IMR-90 (cell line): ENCODE measurements at regions not wholly inside any gene's neighbourhood (a gene's known extent, or its start where the extent isn't known, plus 50 kb on each side); places are given as distances from the start of the nearest gene placed in this dataset.

Experiments
- ATAC-seq: fragments of 200-7000 bp; cut with Tn5 transposase; 2 replicates; pipeline ENCODE4 v1.9.1; 2020; ENCODE audit warnings: low read depth, mild to moderate bottlenecking, moderate library complexity
- BruUV-seq: library from RNA; stranded (reverse); fragments of 400-500 nt; replicated peaks from 2 replicates; lab custom pipeline; 2021; lab: Mats Ljungman, UMichigan
- CTCF ChIA-PET: fragments of 300-600 bp; formaldehyde crosslinking; extraction: SDS; loops from one replicate; lab custom pipeline; 2021; ENCODE audit warnings: antibody characterized with exemption; lab: Yijun Ruan, JAX
- POLR2A ChIA-PET: fragments of 300-600 bp; sonication (Branson Sonifier 250); formaldehyde crosslinking; loops from one replicate; lab custom pipeline; 2022; ENCODE audit warnings: antibody characterized with exemption; ENCODE audit not compliant: unreplicated experiment; lab: Charles Lee
- DNase-seq: peaks from one replicate; pipeline ENCODE4 v3.0.0; 2013
- H2AFZ ChIP-seq: replicated peaks from 2 replicates; pipeline ENCODE3; 2013; ENCODE audit warnings: low read length, mild to moderate bottlenecking; ENCODE audit not compliant: poor library complexity
- H2AK5ac ChIP-seq: 2 replicates; pipeline ENCODE4 v1.6.1; 2013; ENCODE audit warnings: low read depth, low read length, inconsistent platforms
- H2AK9ac ChIP-seq: replicated peaks from 2 replicates; pipeline ENCODE3; 2013; ENCODE audit warnings: mild to moderate bottlenecking, low read depth, low read length, moderate library complexity; ENCODE audit not compliant: poor library complexity
- H2BK120ac ChIP-seq: 2 replicates; pipeline ENCODE4 v1.6.1; 2013; ENCODE audit warnings: low read depth, low read length, inconsistent platforms
- H2BK15ac ChIP-seq: 3 replicates; pipeline ENCODE4 v1.6.1; 2013; ENCODE audit warnings: low read depth, low read length, inconsistent platforms
- H2BK20ac ChIP-seq: 2 replicates; pipeline ENCODE4 v1.6.1; 2013; ENCODE audit warnings: low read depth, mild to moderate bottlenecking, inconsistent platforms, low read length, moderate library complexity
- H2BK5ac ChIP-seq: 2 replicates; pipeline ENCODE4 v1.6.1; 2013; ENCODE audit warnings: mild to moderate bottlenecking, low read depth, low read length, inconsistent platforms; ENCODE audit not compliant: poor library complexity, severe bottlenecking
- H3K14ac ChIP-seq: replicated peaks from 2 replicates; pipeline ENCODE4 v1.6.1; 2013; ENCODE audit warnings: low read depth, low read length, inconsistent platforms
- H3K18ac ChIP-seq: 2 replicates; pipeline ENCODE4 v1.6.1; 2013; ENCODE audit warnings: low read depth, low read length, control low read depth
- H3K23ac ChIP-seq: 2 replicates; pipeline ENCODE4 v1.6.1; 2013; ENCODE audit warnings: low read depth, low read length, inconsistent platforms
- H3K27ac ChIP-seq: 2 replicates; pipeline ENCODE4 v1.5.1; 2013; ENCODE audit warnings: mild to moderate bottlenecking, control low read depth, low read length; ENCODE audit not compliant: insufficient read depth
- H3K27me3 ChIP-seq: 2 replicates; pipeline ENCODE4 v1.6.1; 2013; ENCODE audit warnings: low read length; ENCODE audit not compliant: control insufficient read depth, insufficient read depth
- H3K36me3 ChIP-seq: 2 replicates; pipeline ENCODE4 v1.6.1; 2013; ENCODE audit warnings: low read length, mixed read lengths; ENCODE audit not compliant: control insufficient read depth, insufficient read depth
- H3K4ac ChIP-seq: 2 replicates; pipeline ENCODE4 v1.6.1; 2013; ENCODE audit warnings: low read depth, low read length, inconsistent platforms
- H3K4me1 ChIP-seq: 2 replicates; pipeline ENCODE4 v1.6.1; 2013; ENCODE audit warnings: low read length, mixed read lengths; ENCODE audit not compliant: control insufficient read depth, insufficient read depth
- H3K4me2 ChIP-seq: 2 replicates; pipeline ENCODE4 v1.6.1; 2013; ENCODE audit warnings: low read depth, mild to moderate bottlenecking, control low read depth, low read length, moderate library complexity
- H3K4me3 ChIP-seq: 2 replicates; pipeline ENCODE4 v1.5.1; 2013; ENCODE audit warnings: low read depth, mild to moderate bottlenecking, control low read depth, low read length, moderate library complexity; ENCODE audit not compliant: insufficient read depth
- H3K56ac ChIP-seq: 2 replicates; pipeline ENCODE4 v1.6.1; 2013; ENCODE audit warnings: low read length, inconsistent platforms; ENCODE audit not compliant: insufficient read depth; ENCODE audit errors: extremely low read depth
- H3K79me1 ChIP-seq, 2 experiments: 2 replicates each; pipeline ENCODE4 v1.6.1; 2013; ENCODE audit warnings: low read length in 2 of 2, inconsistent platforms in 1 of 2, low read depth in 1 of 2
- H3K9ac ChIP-seq: 2 replicates; pipeline ENCODE4 v1.6.1; 2013; ENCODE audit warnings: low read depth, low read length, control low read depth
- H3K9me1 ChIP-seq: 2 replicates; pipeline ENCODE4 v1.6.1; 2013; ENCODE audit warnings: low read length, inconsistent platforms; ENCODE audit not compliant: insufficient read depth
- H3K9me3 ChIP-seq: 2 replicates; pipeline ENCODE4 v1.6.1; 2013; ENCODE audit warnings: low read length; ENCODE audit not compliant: control insufficient read depth, insufficient read depth
- H4K20me1 ChIP-seq: 2 replicates; pipeline ENCODE4 v1.6.1; 2013; ENCODE audit warnings: low read length, inconsistent platforms; ENCODE audit not compliant: insufficient read depth
- H4K5ac ChIP-seq: 2 replicates; pipeline ENCODE4 v1.6.1; 2013; ENCODE audit warnings: mild to moderate bottlenecking, low read depth, low read length, control low read depth
- H4K8ac ChIP-seq, 2 experiments: 2 replicates each; pipeline ENCODE4 v1.6.1; 2013; ENCODE audit warnings: low read depth in 2 of 2, low read length in 2 of 2, control low read depth in 1 of 2, inconsistent platforms in 1 of 2
- H4K91ac ChIP-seq: 2 replicates; pipeline ENCODE4 v1.6.1; 2013; ENCODE audit warnings: low read depth, low read length, inconsistent platforms; ENCODE audit not compliant: insufficient read depth
- BHLHE40 ChIP-seq: fragments of 150-350 bp; IDR thresholded peaks from 2 replicates; pipeline ENCODE4 v1.6.1; 2016; ENCODE audit warnings: mild to moderate bottlenecking, low read depth, low read length
- CEBPB ChIP-seq: IDR thresholded peaks from 2 replicates; pipeline ENCODE4 v1.6.1; 2012; ENCODE audit warnings: low read depth, low read length, improper control_type of control experiment
- FOS ChIP-seq: fragments of 150-350 bp; IDR thresholded peaks from 2 replicates; pipeline ENCODE4 v1.6.1; 2016; ENCODE audit warnings: low read depth, low read length
- MAZ ChIP-seq: IDR thresholded peaks from 2 replicates; pipeline ENCODE4 v1.6.1; 2012; ENCODE audit warnings: low read depth, mild to moderate bottlenecking, low read length, improper control_type of control experiment, moderate library complexity, borderline replicate concordance
- MXI1 ChIP-seq: IDR thresholded peaks from 2 replicates; pipeline ENCODE4 v1.6.1; 2012; ENCODE audit warnings: low read depth, mild to moderate bottlenecking, low read length, moderate library complexity, borderline replicate concordance
- NFE2L2 ChIP-seq: fragments of 150-350 bp; IDR thresholded peaks from 2 replicates; pipeline ENCODE4 v1.6.1; 2016; ENCODE audit warnings: low read depth, mild to moderate bottlenecking, low read length
- POLR2A ChIP-seq: IDR thresholded peaks from 2 replicates; pipeline ENCODE4 v1.6.1; 2012; ENCODE audit warnings: mild to moderate bottlenecking, low read depth, low read length
- WGBS, 2 experiments: methylation state at CpG; one replicate each; pipeline versions ENCODE4 v1.1.5 to v1.1.7; 2013; ENCODE audit warnings: missing lambda C conversion rate in 2 of 2; ENCODE audit not compliant: insufficient read length in 1 of 2; ENCODE audit errors: extremely low coverage in 2 of 2; 5-methylcytosine and 5-hydroxymethylcytosine counted together
- dilution Hi-C: fragments of 300-500 bp; cut with HindIII; formaldehyde crosslinking; loops from one replicate; pipeline ENCODE4 v1.14.3; 2018; ENCODE audit warnings: low sequenced_read_pairs; ENCODE audit not compliant: unreplicated experiment
- in situ Hi-C: fragments of 300-500 bp; cut with MboI; formaldehyde crosslinking; loops from 3 replicates; pipeline ENCODE4 v1.14.3; 2019; ENCODE audit warnings: low sequenced_read_pairs, inconsistent platforms, mixed read lengths
- intact Hi-C: fragments of 100-400 bp; cut with micrococcal nuclease; formaldehyde crosslinking; loops from 2 replicates; pipeline ENCODE4 v1.10.0; 2022
- TF ChIP-seq, protein P1 (sequence below): fragments of 150-350 bp; IDR thresholded peaks from 2 replicates; pipeline ENCODE4 v1.6.1; 2016; ENCODE audit warnings: low read depth, mild to moderate bottlenecking, low read length, moderate library complexity, borderline replicate concordance
- TF ChIP-seq, protein P2 (sequence below): fragments of 150-350 bp; IDR thresholded peaks from 2 replicates; pipeline ENCODE4 v1.6.1; 2017; ENCODE audit warnings: mild to moderate bottlenecking, antibody characterized with exemption, low read length, low read depth

DNA sequence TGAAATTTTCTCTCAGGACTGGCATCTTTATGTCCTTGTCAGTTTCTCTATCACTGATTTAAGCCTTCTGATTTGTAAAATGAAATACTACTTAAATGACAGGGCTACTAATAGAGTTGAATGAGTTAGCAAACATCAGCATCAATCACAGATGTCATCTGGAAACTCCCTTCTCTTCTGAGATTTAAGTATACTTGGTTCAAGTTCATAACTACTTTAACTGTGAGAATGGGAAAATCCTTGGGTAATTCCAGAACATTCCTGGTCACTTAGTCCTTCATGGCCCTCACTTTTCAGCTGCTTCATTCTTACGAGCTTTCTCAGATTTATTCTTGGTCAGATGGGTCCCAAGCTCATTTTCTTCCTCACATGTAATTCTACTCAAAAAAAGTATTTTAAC lies 1655.3 kb upstream of the FLRT2 start:
- Histone ChIP-seq H3K4me3 (no peak overlapping the region), H2BK15ac (no peak overlapping the region), H2AK5ac (no peak overlapping the region), H3K56ac (no peak overlapping the region), H3K27ac (no peak overlapping the region), H2BK5ac (no peak overlapping the region), H3K4ac (no peak overlapping the region), H3K9me1 (no peaks in the 10 kb centered on the region), H3K9ac (no peak overlapping the region), H2AK9ac (no peak overlapping the region), H2AFZ (no peak overlapping the region), H3K79me1 (no peaks in the 10 kb centered on the region), H3K14ac (no peak overlapping the region), H4K91ac (no peak overlapping the region), H2BK20ac (no peak overlapping the region), H4K8ac (no peak overlapping the region), H3K18ac (no peak overlapping the region), H2BK120ac (no peak overlapping the region), H3K4me2 (no peak overlapping the region), H3K9me3 (no peaks in the 10 kb centered on the region), H4K20me1 (no peaks in the 10 kb centered on the region), H4K5ac (no peak overlapping the region), H3K4me1 (peaks cover 2% of the 10 kb centered on the region), H3K36me3 (no peaks in the 10 kb centered on the region), H3K27me3 (no peaks in the 10 kb centered on the region), H3K23ac (no peak overlapping the region)
- 33% methylated on average over 1 of the region's 1 CpG; no CpG with 5 or more reads in 1 of the 2 experiments for WGBS, 2 experiments
- ATAC-seq (no peak), DNase-seq (peak; percentile 80)
- dilution Hi-C loops (no loop called here), in situ Hi-C loops (no loop called here), intact Hi-C loops (no loop called here)
- ChIA-PET CTCF (no interaction called here), POLR2A (no interaction called here)
- no peak for TF ChIP-seq MAZ
- TF ChIP-seq BHLHE40 = no peak
- TF ChIP-seq MXI1 = no peak
- TF ChIP-seq, protein P1, sequence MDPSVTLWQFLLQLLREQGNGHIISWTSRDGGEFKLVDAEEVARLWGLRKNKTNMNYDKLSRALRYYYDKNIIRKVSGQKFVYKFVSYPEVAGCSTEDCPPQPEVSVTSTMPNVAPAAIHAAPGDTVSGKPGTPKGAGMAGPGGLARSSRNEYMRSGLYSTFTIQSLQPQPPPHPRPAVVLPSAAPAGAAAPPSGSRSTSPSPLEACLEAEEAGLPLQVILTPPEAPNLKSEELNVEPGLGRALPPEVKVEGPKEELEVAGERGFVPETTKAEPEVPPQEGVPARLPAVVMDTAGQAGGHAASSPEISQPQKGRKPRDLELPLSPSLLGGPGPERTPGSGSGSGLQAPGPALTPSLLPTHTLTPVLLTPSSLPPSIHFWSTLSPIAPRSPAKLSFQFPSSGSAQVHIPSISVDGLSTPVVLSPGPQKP = no peak
- TF ChIP-seq FOS = no peak
- no peak for TF ChIP-seq NFE2L2
- no peak for TF ChIP-seq CEBPB
- TF ChIP-seq, protein P2, sequence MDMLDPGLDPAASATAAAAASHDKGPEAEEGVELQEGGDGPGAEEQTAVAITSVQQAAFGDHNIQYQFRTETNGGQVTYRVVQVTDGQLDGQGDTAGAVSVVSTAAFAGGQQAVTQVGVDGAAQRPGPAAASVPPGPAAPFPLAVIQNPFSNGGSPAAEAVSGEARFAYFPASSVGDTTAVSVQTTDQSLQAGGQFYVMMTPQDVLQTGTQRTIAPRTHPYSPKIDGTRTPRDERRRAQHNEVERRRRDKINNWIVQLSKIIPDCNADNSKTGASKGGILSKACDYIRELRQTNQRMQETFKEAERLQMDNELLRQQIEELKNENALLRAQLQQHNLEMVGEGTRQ = no peak
- TF ChIP-seq POLR2A = no peak
- no TSS peak for BruUV-seq
